ENCODE measurements at regions not wholly inside any gene's neighbourhood (a gene's known extent, or its start where the extent isn't known, plus 50 kb on each side); places are given as distances from the start of the nearest gene placed in this dataset.
"Not testable (repeated sequence)": the region's sequence is repeated elsewhere in the genome, so short reads cannot be mapped to it uniquely, and the experiment has no call there.

DNA sequence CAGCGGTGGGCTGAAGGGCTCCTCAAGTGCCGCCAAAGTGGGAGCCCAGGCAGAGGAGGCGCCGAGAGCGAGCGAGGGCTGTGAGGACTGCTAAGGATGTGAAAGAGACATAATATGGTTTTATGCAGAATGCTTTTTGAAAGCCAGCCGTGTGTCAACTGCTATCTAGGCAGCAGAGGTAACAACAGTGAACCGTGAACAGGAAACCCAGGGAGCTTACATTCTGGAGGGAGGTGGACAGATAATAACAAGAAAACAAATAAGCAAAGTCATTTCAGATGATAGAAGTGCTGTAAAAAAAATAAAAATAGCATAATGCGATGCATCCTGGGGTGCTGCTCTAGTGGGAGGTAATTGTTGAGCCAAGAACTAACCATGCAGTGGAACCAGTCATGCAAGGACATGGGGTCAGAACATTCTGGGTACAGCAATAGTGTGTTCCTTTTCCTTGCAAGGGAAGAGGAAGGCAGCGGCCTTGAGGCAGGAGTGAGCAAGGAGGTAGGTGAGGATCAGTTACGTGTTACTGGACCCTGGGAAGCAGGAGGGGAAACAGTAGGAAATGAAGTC, 134.4 kb upstream of the TMEM170B start:
- TF ChIP-seq, protein P1, sequence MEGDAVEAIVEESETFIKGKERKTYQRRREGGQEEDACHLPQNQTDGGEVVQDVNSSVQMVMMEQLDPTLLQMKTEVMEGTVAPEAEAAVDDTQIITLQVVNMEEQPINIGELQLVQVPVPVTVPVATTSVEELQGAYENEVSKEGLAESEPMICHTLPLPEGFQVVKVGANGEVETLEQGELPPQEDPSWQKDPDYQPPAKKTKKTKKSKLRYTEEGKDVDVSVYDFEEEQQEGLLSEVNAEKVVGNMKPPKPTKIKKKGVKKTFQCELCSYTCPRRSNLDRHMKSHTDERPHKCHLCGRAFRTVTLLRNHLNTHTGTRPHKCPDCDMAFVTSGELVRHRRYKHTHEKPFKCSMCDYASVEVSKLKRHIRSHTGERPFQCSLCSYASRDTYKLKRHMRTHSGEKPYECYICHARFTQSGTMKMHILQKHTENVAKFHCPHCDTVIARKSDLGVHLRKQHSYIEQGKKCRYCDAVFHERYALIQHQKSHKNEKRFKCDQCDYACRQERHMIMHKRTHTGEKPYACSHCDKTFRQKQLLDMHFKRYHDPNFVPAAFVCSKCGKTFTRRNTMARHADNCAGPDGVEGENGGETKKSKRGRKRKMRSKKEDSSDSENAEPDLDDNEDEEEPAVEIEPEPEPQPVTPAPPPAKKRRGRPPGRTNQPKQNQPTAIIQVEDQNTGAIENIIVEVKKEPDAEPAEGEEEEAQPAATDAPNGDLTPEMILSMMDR (IDR thresholded peaks at IDR 0.05; ENCODE audit: insufficient read depth, low read length, poor library complexity, severe bottlenecking) = no peak
- H3K4me3 ChIP-seq (replicated peaks; ENCODE audit: low read depth, low read length) = no peak overlapping the region
- H3K36me3 ChIP-seq (ENCODE audit: control insufficient read depth, insufficient read depth, low read length) = no peaks in the 10 kb centered on the region
- H3K27me3 ChIP-seq (replicated peaks; ENCODE audit: control insufficient read depth, insufficient read depth, low read length) = no peaks in the 10 kb centered on the region
- DNase-seq (ENCODE audit: extremely low read depth, insufficient read length) = no peak

DNA sequence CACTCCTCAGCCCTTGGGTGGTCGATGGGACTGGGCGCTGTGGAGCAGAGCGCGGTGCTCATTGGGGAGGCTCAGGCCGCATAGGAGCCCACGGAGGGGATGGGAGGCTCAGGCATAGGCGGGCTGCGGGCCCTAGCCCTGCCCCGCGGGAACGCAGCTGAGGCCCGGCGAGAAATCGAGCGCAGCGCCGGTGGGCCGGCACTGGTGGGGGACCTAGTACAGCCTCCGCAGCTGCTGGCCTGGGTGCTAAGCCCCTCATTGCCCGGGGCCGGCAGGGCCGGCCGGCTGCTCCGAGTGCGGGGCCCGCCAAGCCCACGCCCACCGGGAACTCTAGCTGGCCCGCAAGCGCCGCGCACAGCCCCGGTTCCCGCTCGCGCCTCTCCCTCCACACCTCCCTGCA, 135.0 kb upstream of the TMEM170B start:
- H3K36me3 ChIP-seq (ENCODE audit: control insufficient read depth, insufficient read depth, low read length); DNase-seq (ENCODE audit: extremely low read depth, insufficient read length); H3K27me3 ChIP-seq (replicated peaks; ENCODE audit: control insufficient read depth, insufficient read depth, low read length); H3K4me3 ChIP-seq (replicated peaks; ENCODE audit: low read depth, low read length): not testable (repeated sequence)

DNA sequence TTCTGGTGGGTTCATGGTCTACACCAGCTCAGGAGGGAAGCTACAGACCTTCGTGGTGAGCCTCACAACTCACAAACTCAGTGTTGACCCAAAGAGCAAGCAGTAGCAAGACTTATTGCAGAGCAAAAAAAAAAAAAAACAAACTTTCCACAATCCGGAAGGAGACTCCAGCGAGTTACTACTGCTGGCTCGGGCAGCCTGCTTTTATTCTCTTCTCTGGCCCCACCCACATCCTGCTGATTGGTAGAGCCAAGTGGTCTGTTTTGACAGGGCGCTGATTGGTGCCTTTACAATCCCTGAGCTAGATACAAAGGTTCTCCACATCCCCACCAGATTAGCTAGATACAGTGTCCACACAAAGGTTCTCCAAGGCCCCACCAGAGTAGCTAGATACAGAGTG, 135.6 kb upstream of the TMEM170B start:
- not testable (repeated sequence) for DNase-seq (ENCODE audit: extremely low read depth, insufficient read length); H3K4me3 ChIP-seq (replicated peaks; ENCODE audit: low read depth, low read length); H3K36me3 ChIP-seq (ENCODE audit: control insufficient read depth, insufficient read depth, low read length); H3K27me3 ChIP-seq (replicated peaks; ENCODE audit: control insufficient read depth, insufficient read depth, low read length)

DNA sequence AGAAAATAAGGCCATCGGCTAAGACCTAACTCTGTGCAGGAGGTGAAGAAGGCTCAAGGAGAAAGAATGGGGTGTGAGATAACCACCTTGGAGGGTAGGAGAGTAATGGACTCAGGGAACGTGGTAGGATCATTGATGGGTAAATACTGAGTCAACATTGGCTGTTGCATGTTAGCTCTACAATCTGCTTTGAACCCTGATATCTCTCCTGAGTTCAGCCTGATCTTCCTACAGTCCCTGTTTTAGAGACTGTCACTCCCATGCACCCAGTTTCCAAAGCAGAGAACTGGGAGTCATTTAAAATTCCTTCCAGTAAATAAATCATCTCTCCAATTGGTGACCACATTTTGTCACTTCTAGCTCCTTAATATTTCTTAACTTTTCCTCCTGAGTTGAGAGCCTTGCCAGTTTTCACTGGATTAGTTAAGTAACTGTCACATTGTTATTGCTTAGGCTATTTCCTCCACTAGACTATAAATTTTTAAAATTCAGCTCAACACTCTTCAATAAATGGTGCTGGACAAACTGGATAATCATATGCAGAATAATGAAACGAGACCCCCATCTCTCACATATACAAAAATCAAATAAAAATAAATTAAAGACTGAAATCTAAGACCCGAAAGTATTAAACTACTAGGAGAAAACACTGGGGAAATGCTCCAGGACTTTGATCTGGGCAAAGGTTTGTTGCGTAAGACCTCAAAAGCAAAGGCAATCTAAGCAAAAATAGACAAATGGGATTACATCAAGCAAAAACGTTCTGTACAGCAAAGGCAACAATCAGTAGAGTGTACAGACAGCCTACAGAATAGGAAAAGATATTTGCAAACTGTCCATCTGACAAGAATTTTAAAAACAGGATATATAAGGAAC, 138.9 kb upstream of the TMEM170B start:
- Histone ChIP-seq H3K4me3 (replicated peaks; ENCODE audit: low read depth, low read length) (no peak overlapping the region), H3K27me3 (replicated peaks; ENCODE audit: control insufficient read depth, insufficient read depth, low read length) (no peaks in the 10 kb centered on the region), H3K36me3 (ENCODE audit: control insufficient read depth, insufficient read depth, low read length) (no peaks in the 10 kb centered on the region)
- DNase-seq (ENCODE audit: extremely low read depth, insufficient read length) = no peak
- TF ChIP-seq, protein P1 (IDR thresholded peaks at IDR 0.05; ENCODE audit: insufficient read depth, low read length, poor library complexity, severe bottlenecking) = no peak

DNA sequence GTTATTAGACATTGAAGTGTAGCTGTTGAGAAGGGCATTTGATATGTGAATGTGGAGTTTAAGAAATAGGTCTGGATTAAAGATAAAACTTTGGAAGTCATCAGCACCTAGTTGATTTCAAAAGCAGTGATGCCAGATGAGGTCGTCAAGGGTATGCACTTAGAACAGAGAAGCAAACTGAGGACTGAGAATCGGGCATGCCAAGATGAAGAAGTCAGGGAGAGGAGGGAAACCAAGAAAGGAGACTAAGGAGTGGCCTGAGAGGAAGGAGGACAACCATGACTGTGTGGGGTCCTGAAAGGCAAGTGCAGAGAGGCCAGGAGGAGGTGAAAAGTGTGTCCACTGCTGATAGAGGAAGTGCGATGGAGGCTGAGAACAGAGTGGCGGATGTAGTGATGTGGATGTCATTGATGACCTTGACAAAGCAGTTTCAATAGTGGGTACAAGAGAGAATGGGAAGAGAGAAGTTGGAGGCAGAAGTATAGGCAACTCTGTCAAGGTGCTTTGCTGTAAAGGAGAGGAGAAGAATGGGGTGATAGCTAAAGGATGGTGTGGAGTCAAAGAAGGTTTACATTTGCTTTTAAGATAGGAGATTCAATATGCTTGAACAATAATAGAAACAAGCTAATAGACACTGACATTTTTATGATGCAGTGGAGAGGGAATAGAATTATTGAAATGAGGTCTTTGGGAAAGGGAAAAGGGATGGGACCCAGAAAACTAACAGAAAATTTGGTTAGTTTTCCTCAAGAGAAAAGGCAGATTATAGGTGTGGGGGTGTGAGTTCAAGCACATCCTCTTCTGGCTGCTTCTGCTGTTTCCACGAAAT, 139.7 kb upstream of the TMEM170B start:
- no peak overlapping the region for H3K4me3 ChIP-seq (replicated peaks; ENCODE audit: low read depth, low read length)
- no peak for DNase-seq (ENCODE audit: extremely low read depth, insufficient read length)
- no peaks in the 10 kb centered on the region for H3K27me3 ChIP-seq (replicated peaks; ENCODE audit: control insufficient read depth, insufficient read depth, low read length)
- TF ChIP-seq, protein P1 (IDR thresholded peaks at IDR 0.05; ENCODE audit: insufficient read depth, low read length, poor library complexity, severe bottlenecking) = no peak
- H3K36me3 ChIP-seq (ENCODE audit: control insufficient read depth, insufficient read depth, low read length) = no peaks in the 10 kb centered on the region

DNA sequence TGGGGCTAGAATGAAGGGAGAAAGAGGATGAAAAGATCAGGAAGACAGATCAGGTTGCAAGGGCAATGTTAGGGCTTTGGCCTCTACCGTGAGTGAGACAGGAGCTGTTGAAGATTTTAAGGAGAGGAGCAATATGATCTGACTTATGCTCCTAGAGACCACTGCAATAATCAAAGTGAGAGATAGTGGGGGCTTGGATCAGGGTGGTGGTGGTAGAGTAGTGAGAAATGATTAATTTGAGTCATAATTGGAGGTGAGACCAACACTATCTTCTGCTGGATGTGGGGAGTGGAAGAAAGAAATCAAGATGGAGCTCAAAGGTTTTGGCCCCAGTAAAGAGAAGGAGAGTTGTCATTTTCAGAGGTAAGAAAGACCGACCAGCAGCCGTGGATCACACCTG, 140.7 kb upstream of the TMEM170B start:
- DNase-seq (ENCODE audit: extremely low read depth, insufficient read length) = no peak
- no peaks in the 10 kb centered on the region for H3K36me3 ChIP-seq (ENCODE audit: control insufficient read depth, insufficient read depth, low read length)
- TF ChIP-seq, protein P1 (IDR thresholded peaks at IDR 0.05; ENCODE audit: insufficient read depth, low read length, poor library complexity, severe bottlenecking) = no peak
- no peaks in the 10 kb centered on the region for H3K27me3 ChIP-seq (replicated peaks; ENCODE audit: control insufficient read depth, insufficient read depth, low read length)
- no peak overlapping the region for H3K4me3 ChIP-seq (replicated peaks; ENCODE audit: low read depth, low read length)
